ENCODE measurements at regions not wholly inside any gene's neighbourhood (a gene's known extent, or its start where the extent isn't known, plus 50 kb on each side); places are given as distances from the start of the nearest gene placed in this dataset.
"Not testable (repeated sequence)": the region's sequence is repeated elsewhere in the genome, so short reads cannot be mapped to it uniquely, and the experiment has no call there.

DNA sequence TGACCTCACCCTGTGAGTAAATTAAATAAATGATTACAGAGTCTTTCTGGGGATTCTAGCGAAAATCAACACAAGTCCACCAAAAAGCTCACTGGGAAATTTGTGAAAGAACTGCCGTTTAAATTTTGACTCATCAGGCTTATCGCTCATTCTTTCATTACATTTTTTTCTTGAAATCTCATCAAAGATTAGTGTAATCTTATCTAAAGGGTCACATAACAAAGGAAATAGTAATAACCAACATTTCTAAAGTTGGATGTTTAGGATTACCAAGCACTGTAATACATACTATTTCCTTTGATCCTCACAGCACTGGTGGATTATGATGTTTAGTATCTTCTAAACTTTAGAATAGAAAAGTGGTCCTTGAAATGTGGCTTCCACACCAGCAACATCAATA is 111.1 kb upstream of the CBLB start:
- no peak for DNase-seq (ENCODE audit: low read depth in 2 of 2)

DNA sequence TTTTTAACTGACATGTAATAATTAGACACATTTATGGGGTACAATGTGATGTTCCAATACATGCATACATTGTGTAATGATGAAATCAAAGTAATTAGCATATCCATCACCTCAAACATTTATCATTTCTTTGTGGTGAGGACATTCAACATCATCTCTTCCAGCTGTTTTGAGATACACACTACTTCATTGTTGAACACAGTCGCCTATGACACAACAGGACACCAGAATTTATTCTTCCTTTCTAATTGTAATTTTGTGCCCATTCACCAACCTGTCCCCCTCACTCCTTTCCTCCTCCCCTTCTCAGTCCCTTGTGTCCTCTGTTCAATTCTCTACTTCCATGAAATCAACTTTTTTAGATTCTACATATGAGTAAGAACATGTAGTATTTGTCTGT is 113.4 kb upstream of the CBLB start:
- DNase-seq (ENCODE audit: low read depth in 2 of 2) = no peak

DNA sequence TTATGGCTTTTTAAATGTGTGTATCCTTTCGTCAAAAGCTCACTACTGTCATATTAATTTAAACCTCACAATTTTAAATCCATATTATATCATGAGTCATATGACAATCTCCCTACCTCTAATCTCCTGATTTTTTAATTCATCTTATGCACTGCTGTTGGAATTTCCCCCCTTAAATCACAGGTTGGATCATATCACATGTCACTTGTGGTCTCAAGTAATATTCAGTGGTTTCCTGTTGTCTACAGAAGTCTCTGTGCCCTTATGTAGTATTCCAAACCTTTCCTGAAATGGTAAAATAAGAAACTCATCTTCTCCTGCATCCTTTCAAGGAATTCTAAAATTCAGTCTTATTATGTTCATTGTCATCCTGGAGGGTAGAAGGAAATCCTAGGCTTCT is 116.0 kb upstream of the CBLB start:
- no peak for DNase-seq (ENCODE audit: low read depth in 2 of 2)

DNA sequence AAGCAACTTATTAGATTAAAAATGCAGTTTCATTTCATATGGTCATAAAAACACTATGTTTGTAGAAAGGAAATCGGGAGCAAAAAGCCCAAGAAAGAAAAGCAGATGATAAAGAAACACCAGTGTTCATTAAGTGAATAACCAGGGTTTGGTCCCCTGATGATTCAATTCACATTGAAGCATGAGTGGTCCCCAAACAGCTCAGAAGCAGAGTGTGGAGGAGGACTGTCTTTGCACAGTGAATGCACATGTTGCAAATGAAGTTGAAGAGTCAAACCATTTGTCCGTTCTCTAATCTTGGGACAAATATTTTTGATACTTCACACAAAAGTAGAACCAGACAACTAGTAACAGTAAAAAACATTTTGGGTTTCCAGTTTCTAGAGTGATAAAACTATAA is 117.5 kb upstream of the CBLB start:
- DNase-seq (ENCODE audit: low read depth in 2 of 2) = not testable (repeated sequence)

DNA sequence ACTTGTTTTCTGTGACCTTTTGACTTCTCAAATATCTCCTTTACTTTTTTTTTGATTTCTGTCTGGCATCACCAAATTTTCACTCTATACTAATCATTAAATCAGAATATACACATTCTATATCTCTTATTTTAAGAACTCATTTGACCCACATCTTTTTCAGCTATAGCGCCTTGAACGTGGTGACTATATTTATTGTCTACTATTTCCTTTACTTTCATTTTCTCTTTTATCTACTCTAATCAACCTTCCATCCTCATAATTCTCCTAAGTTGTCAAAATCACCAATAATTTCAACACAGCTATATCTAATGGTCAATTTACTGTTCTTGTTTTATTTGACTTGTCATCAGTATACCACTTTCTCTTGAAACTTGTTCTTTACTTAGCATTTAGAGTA is 119.0 kb upstream of the CBLB start:
- no peak for DNase-seq (ENCODE audit: low read depth in 2 of 2)

GRCh38 chr3:105988540-105989212 is 119.9 kb upstream of the CBLB start:
- DNase-seq (ENCODE audit: low read depth in 2 of 2) = no peak

DNA sequence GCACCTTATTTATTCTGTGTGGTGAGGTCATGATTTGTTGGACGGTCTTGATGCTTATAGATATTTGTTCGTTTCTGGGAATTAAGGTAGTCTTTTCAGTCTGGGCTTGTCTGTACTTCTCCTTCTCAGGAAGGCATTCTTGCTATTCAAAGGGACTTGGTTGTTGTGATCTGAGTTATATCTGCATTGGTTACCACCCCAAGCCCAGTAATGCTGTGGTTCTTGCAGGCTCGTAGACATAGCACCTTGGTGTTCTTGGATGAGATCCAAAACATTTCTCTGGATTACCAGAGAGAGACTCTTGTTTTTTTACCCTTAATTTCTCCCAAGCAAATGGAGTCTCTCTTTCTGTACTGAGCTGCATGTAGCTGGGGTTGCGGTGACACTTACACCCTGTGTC is 128.0 kb upstream of the CBLB start:
- DNase-seq (ENCODE audit: low read depth in 2 of 2) = no peak

- DNase-seq (ENCODE audit: low read depth in 2 of 2) = no peak
These were observed 128.6 kb upstream of the CBLB start for GRCh38 chr3:105997466-105997799.

DNA sequence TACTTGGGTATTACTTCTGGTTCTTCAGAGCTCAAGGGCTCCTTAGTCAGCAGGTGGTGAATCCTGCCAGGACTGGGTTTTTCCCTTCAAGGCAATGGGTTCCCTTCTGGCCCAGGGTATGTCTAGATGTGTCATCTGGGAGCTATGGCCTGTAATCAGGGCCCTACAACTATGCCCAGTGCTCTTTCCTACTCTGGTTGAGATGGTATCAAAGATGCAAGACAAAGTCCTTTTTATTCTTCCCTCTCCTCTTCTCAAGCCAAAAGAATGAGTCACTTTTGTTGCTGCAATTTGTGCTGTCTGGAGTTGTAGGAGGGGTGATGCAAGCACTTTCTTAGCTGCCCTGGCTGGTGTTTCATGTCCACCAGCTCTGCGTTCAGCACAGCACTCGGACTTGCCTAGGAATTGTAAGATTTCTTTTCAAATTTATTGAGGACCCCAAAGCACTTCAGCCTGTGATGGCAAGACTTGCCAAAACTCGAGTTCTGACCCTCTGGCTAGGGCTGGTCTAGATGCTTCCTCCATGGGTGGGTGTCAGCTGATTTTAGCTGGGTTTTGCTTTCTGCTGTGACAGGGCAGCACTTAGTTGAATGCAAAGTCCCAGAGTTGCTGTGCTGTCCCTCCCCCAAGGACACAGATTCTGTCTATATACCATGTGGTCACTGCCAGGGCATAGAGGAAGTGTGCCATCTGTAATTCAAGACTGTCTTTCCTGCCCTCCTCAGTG is 129.2 kb upstream of the CBLB start:
- no peak for DNase-seq (ENCODE audit: low read depth in 2 of 2)

- no peak for DNase-seq (ENCODE audit: low read depth in 2 of 2)
These were observed 131.0 kb upstream of the CBLB start for GRCh38 chr3:105999856-106000255.

GRCh38 chr3:106001923-106002322 is 133.1 kb upstream of the CBLB start:
- no peak for DNase-seq (ENCODE audit: low read depth in 2 of 2)

DNA sequence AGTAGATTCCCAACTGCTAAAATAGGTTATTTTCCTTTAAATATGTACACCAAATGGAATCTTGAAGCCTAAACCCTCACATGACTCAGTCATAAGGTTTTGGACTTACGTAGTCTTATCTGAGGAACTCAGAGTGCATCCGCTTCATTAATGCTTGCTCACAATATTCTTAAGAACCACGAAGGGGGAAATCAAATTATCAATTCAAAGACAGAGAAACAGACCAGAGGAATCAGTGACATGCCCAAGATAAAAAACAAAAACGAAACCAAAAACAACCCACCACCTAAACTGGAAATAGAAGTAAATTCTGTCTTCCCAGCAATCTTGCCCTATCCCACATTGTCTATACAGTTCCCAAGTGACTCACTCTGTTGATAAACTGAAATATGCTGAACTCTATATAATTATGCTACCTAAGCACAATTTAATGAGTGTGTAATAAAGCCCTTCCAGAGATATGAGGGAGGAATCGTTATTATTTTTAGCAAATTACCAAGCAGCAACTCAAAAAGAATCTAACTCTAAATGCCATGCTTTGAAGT is 135.4 kb upstream of the CBLB start:
- no peak for DNase-seq (ENCODE audit: low read depth in 2 of 2)

GRCh38 chr3:106004826-106005225 is 136.0 kb upstream of the CBLB start:
- DNase-seq (ENCODE audit: low read depth in 2 of 2) = no peak

GRCh38 chr3:106006001-106006400 is 137.2 kb upstream of the CBLB start:
- no peak for DNase-seq (ENCODE audit: low read depth in 2 of 2)

DNA sequence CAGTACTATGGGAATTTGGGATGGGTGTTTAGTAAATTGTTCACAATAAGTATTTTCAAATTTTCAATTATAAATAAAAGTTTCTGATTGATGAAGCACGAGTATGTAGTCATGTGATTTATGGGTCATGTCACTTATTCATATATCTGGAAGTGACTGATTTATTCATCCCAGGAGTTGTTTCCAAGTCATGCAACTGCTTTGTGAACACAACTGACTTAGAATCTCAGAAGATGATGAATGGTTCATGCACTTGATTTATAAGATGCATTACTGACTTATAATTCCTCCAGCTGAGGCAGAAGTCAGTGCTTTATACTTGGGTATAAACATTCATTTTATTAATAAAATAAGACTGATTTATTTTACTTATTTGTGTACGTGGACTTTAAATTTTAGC is 137.8 kb upstream of the CBLB start:
- DNase-seq (ENCODE audit: low read depth in 2 of 2) = no peak

- DNase-seq (ENCODE audit: low read depth in 2 of 2) = peak in 1 of 2 donors; percentile 4
These were observed 138.7 kb upstream of the CBLB start for GRCh38 chr3:106007512-106007911.

- DNase-seq (ENCODE audit: low read depth in 2 of 2) = no peak
These were observed 140.0 kb upstream of the CBLB start for GRCh38 chr3:106008766-106009165.

GRCh38 chr3:106010829-106011228 is 142.0 kb upstream of the CBLB start:
- DNase-seq (ENCODE audit: low read depth in 2 of 2) = no peak

DNA sequence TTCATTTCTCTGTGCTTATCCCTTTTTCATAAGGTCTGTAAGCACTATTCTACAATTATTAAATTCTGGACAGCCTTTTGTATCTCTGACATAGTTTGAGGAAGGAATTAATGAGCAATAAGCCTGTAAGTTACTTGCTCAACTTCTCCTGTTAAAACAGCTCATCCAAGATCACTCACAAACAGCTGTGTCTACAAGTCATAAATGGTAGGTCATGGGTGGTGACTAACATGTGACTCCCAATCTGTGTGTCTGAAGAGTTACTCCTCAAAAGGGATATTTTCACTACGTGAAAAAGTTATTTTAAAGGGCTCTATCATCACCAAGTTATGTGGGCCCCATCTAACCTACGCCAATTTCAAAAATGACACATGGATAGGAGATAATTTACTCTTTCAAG is 145.2 kb upstream of the CBLB start:
- DNase-seq (ENCODE audit: low read depth in 2 of 2) = no peak

DNA sequence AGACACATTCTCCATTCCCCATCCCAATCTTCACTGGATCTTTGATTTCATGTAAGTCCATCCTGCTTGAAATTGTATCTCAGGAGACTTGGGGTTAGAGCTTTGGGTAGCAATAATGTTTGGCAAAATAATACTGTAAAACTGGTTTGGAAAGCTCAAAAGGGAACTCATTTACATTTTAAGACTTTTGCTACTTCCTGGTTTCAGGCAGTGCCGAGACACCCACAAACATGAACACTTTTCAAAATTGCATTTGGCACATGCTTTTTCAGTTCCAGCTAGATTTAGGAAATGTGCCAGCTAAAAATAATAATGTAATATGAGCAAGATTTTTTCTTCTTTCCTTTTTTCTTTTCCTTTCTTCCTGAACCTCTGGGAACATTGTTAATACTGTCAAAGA is 145.7 kb upstream of the CBLB start:
- no peak for DNase-seq (ENCODE audit: low read depth in 2 of 2)

DNA sequence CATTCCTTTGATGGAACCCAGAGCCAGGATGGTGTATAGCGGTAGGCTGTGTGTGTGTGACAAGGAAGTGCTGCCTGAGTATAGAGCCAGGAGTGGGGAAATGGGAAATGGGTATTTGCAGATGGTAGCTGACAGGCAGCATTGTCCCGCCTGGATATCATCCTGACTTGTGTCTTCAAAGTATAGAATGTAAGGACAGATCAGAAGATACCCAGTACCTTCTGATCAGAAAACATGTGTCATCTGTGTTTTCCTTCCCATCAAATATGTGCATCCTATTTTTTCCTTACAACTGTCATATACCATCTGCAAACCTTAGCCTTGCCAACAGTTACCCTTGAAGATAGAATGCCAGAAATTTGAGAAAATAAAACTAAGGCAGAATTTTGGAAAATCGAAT is 146.2 kb upstream of the CBLB start:
- no peak for DNase-seq (ENCODE audit: low read depth in 2 of 2)

DNA sequence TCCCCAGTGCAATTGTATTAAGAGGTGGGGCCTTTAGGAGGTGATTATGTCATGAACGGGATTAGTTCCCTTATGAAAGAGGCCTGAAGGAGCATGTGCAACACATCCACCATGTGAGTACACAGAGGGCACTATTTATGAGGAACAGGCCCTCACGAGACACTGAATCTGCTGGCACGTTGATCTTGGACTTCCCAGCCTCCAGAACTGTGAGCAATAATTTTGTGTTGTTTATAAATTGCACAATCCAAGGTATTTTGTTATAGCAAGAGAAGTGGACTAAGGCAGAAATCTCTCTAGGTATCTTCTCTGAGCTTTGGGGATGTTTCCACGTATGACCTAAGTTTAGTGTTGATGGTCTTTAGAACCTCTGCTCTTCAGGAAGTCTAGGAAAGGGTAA is 149.3 kb upstream of the CBLB start:
- DNase-seq (ENCODE audit: low read depth in 2 of 2) = no peak

DNA sequence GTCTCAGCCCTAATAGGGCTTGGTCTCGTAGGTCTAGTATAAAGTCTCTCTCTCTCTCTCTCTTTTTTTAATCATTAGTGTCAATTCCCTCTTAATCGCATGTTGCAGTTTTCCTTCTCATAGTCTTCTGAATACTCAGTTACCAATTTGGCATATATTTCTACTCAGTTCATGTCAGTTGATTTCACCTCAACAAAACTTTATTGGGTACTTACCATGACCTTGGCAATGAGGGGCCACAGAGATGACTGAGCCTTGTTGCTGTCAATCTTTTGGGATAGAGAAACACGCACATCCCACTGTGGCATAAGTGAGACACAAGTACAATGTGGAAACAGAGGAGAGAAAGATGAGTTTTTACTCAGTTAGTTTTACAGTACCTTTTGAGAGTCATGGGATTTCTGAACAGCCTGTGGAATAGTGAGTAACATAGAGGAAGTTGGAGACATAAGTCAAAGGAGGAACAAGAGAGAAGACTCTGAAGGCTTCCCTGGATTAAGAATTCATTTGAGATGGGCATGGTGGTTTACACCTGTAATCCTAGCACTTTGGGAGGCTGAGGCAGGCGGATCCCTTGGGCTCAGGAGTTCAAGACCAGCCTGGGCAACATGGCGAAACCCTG is 150.2 kb upstream of the CBLB start:
- DNase-seq (ENCODE audit: low read depth in 2 of 2) = no peak

Data from stimulated activated CD4-positive, alpha-beta T cell treated with anti-CD3 and anti-CD28 coated beads, Interleukin-4, amount 100 ng/mL, for 48 hours (primary cell).